HFF-Myc (cell line): ENCODE measurements at regions not wholly inside any gene's neighbourhood (a gene's known extent, or its start where the extent isn't known, plus 50 kb on each side); places are given as distances from the start of the nearest gene placed in this dataset.

Experiments
- DNase-seq: peaks from one replicate; pipeline ENCODE4 v3.0.0-alpha.2; 2011; ENCODE audit warnings: low read depth; ENCODE audit errors: extremely low read depth
- H3K4me3 ChIP-seq: replicated peaks from 2 replicates; pipeline ENCODE4 v1.5.1; 2011; ENCODE audit warnings: low read depth, mild to moderate bottlenecking, control low read depth, low read length
- CTCF ChIP-seq: IDR thresholded peaks from 2 replicates; pipeline ENCODE4 v1.5.1; 2012; ENCODE audit warnings: mild to moderate bottlenecking, low read depth, low read length, control low read depth; ENCODE audit errors: missing control alignments

DNA sequence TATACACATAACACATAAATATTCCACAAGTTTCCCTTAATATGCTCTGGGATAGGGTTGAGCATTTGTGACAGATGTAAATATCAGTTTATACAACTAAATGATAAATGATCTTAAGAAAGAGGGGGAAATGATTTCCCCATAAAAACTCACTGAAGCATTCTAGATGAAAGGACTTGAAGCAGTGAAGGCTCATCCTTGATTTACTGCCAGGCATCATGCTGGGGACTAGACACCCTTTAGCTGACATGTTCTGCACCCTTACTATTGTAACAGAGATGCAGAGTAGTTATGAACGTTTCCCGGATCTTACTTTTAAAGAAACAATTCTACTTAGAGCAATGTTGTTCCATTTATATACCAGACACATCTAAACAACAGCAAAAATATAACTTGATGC is 235.8 kb downstream of the PTGER3 start:
- TF ChIP-seq CTCF = no peak
- no peak overlapping the region for H3K4me3 ChIP-seq
- no peak for DNase-seq

GRCh38 chr1:70812442-70813109 is 235.0 kb downstream of the PTGER3 start:
- no peak for TF ChIP-seq CTCF
- no peak overlapping the region for H3K4me3 ChIP-seq
- DNase-seq = no peak

DNA sequence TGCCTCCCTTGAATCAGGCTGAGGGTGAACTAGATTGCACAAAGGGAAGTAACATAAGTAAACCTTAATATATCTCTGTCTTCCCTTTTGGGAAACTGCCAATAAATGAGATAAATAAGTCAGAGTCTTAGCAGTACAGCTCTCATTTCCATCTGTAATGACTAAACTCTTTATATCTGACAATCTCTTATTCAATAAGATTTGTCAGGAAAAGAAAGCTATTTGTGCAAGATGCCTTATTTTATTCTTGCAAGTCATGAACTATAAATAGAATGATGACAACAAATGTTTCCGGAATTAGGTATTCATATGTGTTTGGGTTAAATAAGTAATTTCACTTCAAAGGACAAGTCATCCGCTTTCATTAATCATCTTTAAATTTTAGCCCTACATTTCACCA is 229.2 kb downstream of the PTGER3 start:
- H3K4me3 ChIP-seq = no peak overlapping the region
- TF ChIP-seq CTCF = no peak
- no peak for DNase-seq

DNA sequence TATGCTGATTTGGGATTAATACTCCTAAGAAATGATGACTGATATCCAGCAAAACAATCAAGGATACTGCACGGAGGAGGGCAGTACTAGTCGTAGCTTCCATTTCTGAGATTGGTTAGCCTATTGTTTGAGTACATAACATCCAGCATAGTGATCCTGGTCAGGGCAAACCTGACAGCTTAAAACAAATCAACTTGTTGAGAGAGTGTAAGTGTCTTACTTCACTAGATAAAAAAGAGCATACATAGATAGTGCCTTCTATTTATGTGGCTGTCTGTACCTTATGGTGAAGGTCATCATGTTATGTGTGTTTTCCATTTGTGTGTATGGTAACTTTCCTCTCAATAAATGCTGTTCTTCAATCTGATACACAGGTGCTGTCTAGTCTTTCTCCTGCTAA is 228.4 kb downstream of the PTGER3 start:
- no peak for TF ChIP-seq CTCF
- no peak for DNase-seq
- H3K4me3 ChIP-seq = no peak overlapping the region

GRCh38 chr1:70819785-70820184 is 227.8 kb downstream of the PTGER3 start:
- H3K4me3 ChIP-seq = no peak overlapping the region
- DNase-seq = no peak
- no peak for TF ChIP-seq CTCF

DNA sequence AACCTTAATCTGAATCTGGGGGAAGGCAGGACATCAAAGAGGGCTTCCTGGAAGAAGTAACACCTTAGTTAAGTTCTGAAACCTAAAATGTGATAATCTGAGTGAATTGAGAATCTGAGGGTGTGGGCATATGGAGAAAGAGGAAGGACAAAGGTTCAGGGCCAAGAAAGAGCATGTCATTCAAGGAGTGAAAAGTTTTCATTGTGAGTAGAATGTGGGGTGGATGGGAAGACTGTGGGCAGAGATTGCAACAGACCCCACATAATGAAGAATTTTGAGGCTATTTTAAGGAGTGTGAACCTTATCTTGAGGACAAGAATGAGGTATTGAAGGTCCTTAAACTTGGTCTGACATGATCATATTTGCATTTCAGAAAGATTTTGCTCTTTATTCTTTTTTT is 227.2 kb downstream of the PTGER3 start:
- no peak for TF ChIP-seq CTCF
- no peak overlapping the region for H3K4me3 ChIP-seq
- DNase-seq = no peak

DNA sequence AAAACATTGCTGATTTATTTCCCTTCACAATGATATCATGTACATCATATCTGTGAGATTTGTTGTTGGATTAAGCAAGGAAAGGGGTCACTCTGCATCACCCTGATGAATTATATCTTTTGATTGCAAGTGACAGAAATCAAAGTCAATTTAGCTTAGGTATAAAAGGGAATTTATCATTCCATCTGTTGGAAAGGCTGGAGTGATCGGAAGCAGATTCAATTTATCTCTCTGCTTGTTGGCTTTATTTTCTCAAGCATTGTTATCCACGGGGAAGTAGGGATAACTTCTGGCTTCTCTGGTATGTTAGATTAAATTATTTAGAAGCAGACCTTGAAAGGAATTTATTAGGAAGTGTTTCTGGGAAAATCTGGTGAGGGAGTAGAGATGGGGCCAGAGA is 226.6 kb downstream of the PTGER3 start:
- no peak for DNase-seq
- TF ChIP-seq CTCF = no peak
- no peak overlapping the region for H3K4me3 ChIP-seq
